ENCODE measurements at regions not wholly inside any gene's neighbourhood (a gene's known extent, or its start where the extent isn't known, plus 50 kb on each side); places are given as distances from the start of the nearest gene placed in this dataset.
A peak's percentile ranks its signal among the peaks of the same experiment; 100 is the strongest.

- DNase-seq (ENCODE audit: low read depth in 2 of 3, low spot score in 2 of 3): no peak
These were observed 112.8 kb upstream of the PSMD7 start for GRCh38 chr16:74183601-74184360.

- DNase-seq (ENCODE audit: low read depth in 2 of 3, low spot score in 2 of 3): no peak
These were observed 126.8 kb upstream of the PSMD7 start for GRCh38 chr16:74169687-74170376.

GRCh38 chr16:74169066-74169465 is 127.5 kb upstream of the PSMD7 start:
- DNase-seq (ENCODE audit: low read depth in 2 of 3, low spot score in 2 of 3): no peak

GRCh38 chr16:74168445-74168844 is 128.2 kb upstream of the PSMD7 start:
- no peak for DNase-seq (ENCODE audit: low read depth in 2 of 3, low spot score in 2 of 3)

- DNase-seq (ENCODE audit: low read depth in 2 of 3, low spot score in 2 of 3): no peak
These were observed 130.2 kb upstream of the PSMD7 start for GRCh38 chr16:74166456-74166855.

- DNase-seq (ENCODE audit: low read depth in 2 of 3, low spot score in 2 of 3): no peak
These were observed 131.0 kb upstream of the PSMD7 start for GRCh38 chr16:74165566-74166080.

GRCh38 chr16:74160759-74161158 is 135.9 kb upstream of the PSMD7 start:
- DNase-seq (ENCODE audit: low read depth in 2 of 3, low spot score in 2 of 3): no peak

GRCh38 chr16:74153773-74154172 is 142.8 kb upstream of the PSMD7 start:
- no peak for DNase-seq (ENCODE audit: low read depth in 2 of 3, low spot score in 2 of 3)

GRCh38 chr16:74146643-74147042 is 150.0 kb upstream of the PSMD7 start:
- no peak for DNase-seq (ENCODE audit: low read depth in 2 of 3, low spot score in 2 of 3)

- no peak for DNase-seq (ENCODE audit: low read depth in 2 of 3, low spot score in 2 of 3)
These were observed 153.4 kb upstream of the PSMD7 start for GRCh38 chr16:74143171-74143570.

GRCh38 chr16:74141015-74141414 is 155.6 kb upstream of the PSMD7 start:
- no peak for DNase-seq (ENCODE audit: low read depth in 2 of 3, low spot score in 2 of 3)

- DNase-seq (ENCODE audit: low read depth in 2 of 3, low spot score in 2 of 3): no peak
These were observed 156.1 kb upstream of the PSMD7 start for GRCh38 chr16:74140557-74140956.

- no peak for DNase-seq (ENCODE audit: low read depth in 2 of 3, low spot score in 2 of 3)
These were observed 172.8 kb upstream of the PSMD7 start for GRCh38 chr16:74123826-74124225.

GRCh38 chr16:74123195-74123594 is 173.4 kb upstream of the PSMD7 start:
- DNase-seq (ENCODE audit: low read depth in 2 of 3, low spot score in 2 of 3): no peak

GRCh38 chr16:74117798-74118197 is 178.8 kb upstream of the PSMD7 start:
- no peak for DNase-seq (ENCODE audit: low read depth in 2 of 3, low spot score in 2 of 3)

- no peak for DNase-seq (ENCODE audit: low read depth in 2 of 3, low spot score in 2 of 3)
These were observed 183.1 kb upstream of the PSMD7 start for GRCh38 chr16:74113545-74113944.

- DNase-seq (ENCODE audit: low read depth in 2 of 3, low spot score in 2 of 3): no peak
These were observed 185.1 kb upstream of the PSMD7 start for GRCh38 chr16:74111456-74111982.

GRCh38 chr16:74107795-74108610 is 188.6 kb upstream of the PSMD7 start:
- peak in 2 of 3 donors; percentile 62 to 78 for DNase-seq (ENCODE audit: low read depth in 2 of 3, low spot score in 2 of 3)

GRCh38 chr16:74104022-74104421 is 192.6 kb upstream of the PSMD7 start:
- no peak for DNase-seq (ENCODE audit: low read depth in 2 of 3, low spot score in 2 of 3)

- no peak for DNase-seq (ENCODE audit: low read depth in 2 of 3, low spot score in 2 of 3)
These were observed 195.1 kb upstream of the PSMD7 start for GRCh38 chr16:74101379-74102137.
